Thoracic aorta (tissue), 2 donors: ENCODE measurements at regions not wholly inside any gene's neighbourhood (a gene's known extent, or its start where the extent isn't known, plus 50 kb on each side); places are given as distances from the start of the nearest gene placed in this dataset.

Experiments
- ATAC-seq: fragments of 150-250 bp; one replicate; pipeline ENCODE4 v1.8.0; 2017; ENCODE audit warnings: low read depth; ENCODE audit not compliant: insufficient number of reproducible peaks, low FRiP score
- DNase-seq: peaks from one replicate; pipeline ENCODE4 v3.0.0-alpha.2; 2020; ENCODE audit warnings: low spot score
- H3K27ac ChIP-seq, 2 donors: fragments of 200-600 bp; sonication (generic); 1 replicate in 1 of 2; 2 replicates in 1 of 2; pipeline ENCODE4 v1.5.1; 2016; ENCODE audit warnings: mild to moderate bottlenecking in 2 of 2, moderate library complexity in 2 of 2
- H3K27me3 ChIP-seq: fragments of 200-600 bp; sonication (generic); replicated peaks from 2 replicates; pipeline ENCODE4 v1.6.0; 2016; ENCODE audit warnings: mild to moderate bottlenecking; ENCODE audit not compliant: insufficient read depth
- H3K36me3 ChIP-seq: fragments of 200-600 bp; sonication (generic); one replicate; pipeline ENCODE4 v1.5.1; 2016
- H3K4me1 ChIP-seq, 2 donors: fragments of 200-600 bp; sonication (generic); 1 replicate in 1 of 2; 2 replicates in 1 of 2; pipeline versions ENCODE4 v1.5.1 to v1.6.0; 2016; ENCODE audit warnings: low read depth in 2 of 2, mild to moderate bottlenecking in 1 of 2; ENCODE audit not compliant: control insufficient read depth in 1 of 2
- H3K4me3 ChIP-seq: fragments of 200-600 bp; sonication (generic); 2 replicates; pipeline ENCODE4 v1.5.1; 2016; ENCODE audit warnings: mild to moderate bottlenecking
- H3K9me3 ChIP-seq: fragments of 200-600 bp; sonication (generic); 2 replicates; pipeline ENCODE4 v1.5.1; 2016
- CTCF ChIP-seq: fragments of 200-600 bp; sonication (generic); IDR thresholded peaks from one replicate; pipeline ENCODE4 v1.5.1; 2019; ENCODE audit warnings: antibody characterized with exemption

DNA sequence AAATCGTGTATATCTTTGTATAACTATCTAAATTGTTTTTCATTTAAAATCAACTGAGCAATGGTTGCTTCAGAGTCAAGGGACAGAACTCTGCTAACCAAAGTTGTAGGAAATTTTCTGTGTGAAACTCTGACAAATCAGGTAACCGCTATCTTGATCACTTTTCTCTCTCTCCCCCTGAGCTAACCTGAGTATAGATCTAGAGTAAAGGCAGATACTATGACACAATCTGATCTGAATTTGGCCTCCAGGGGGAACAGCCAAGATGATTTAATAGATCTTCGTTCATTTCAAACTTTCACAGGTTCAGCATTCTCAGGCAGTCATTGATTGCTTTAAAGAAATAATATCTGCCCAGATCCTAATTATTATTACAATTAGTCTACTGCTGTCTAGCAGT, 472.8 kb downstream of the NUF2 start:
- TF ChIP-seq CTCF, result no peak
- no peaks in the 10 kb centered on the region for H3K27me3 ChIP-seq
- no peak overlapping the region for H3K27ac ChIP-seq
- no peak overlapping the region for H3K4me3 ChIP-seq
- no peak for ATAC-seq
- no peak for DNase-seq
- H3K4me1 ChIP-seq, result no peaks in the 10 kb centered on the region
- H3K9me3 ChIP-seq, result no peaks in the 10 kb centered on the region
- H3K36me3 ChIP-seq, result no peaks in the 10 kb centered on the region

DNA sequence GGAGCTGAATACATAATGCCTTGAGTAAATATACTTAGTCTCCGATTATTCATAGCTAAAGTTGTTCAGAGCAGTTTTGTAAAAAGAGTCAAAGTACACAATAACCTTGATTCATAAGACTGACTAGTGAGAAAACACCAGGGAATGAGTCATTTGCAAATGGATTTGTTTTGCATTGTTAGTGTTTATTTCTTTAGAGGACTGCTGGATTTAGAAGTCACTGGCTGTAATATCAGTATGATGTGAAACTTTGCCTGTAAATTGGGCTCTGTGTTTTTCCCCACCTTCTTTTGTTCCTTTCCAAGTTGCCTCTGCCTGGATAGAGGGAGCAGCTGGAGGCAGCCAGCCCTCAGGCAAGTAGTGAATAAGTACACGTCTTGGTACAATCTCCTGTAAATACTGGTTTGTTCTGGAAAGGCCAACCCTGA, 474.7 kb downstream of the NUF2 start:
- DNase-seq, result no peak
- no peak overlapping the region for H3K27ac ChIP-seq
- no peaks in the 10 kb centered on the region for H3K9me3 ChIP-seq
- no peak for ATAC-seq
- no peak for TF ChIP-seq CTCF
- H3K4me1 ChIP-seq, result no peaks in the 10 kb centered on the region
- H3K27me3 ChIP-seq, result no peaks in the 10 kb centered on the region
- no peaks in the 10 kb centered on the region for H3K36me3 ChIP-seq
- no peak overlapping the region for H3K4me3 ChIP-seq

DNA sequence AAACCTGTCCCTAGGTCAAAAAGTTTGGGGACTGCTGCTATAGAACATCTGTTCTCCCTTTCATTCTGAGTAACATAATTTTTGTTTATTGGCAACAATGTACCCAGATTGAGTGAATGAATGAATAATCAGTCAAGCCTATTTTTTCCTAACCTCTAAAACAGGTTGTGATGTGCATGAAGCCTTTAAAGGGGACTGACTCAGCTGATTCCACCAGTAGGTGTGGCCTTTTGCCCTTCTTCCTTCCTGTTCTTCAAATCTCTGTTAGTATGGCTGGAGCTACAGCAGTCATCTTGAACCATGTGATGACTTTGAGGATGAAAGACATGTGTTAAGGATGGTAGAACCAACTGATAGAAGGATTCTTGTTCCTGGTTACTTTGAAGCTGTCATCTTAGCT, 476.1 kb downstream of the NUF2 start:
- DNase-seq (no peak), ATAC-seq (no peak)
- Histone ChIP-seq H3K27me3 (no peaks in the 10 kb centered on the region), H3K36me3 (no peaks in the 10 kb centered on the region), H3K27ac (no peak overlapping the region), H3K4me3 (no peak overlapping the region), H3K9me3 (no peaks in the 10 kb centered on the region), H3K4me1 (no peaks in the 10 kb centered on the region)
- TF ChIP-seq CTCF, result no peak

DNA sequence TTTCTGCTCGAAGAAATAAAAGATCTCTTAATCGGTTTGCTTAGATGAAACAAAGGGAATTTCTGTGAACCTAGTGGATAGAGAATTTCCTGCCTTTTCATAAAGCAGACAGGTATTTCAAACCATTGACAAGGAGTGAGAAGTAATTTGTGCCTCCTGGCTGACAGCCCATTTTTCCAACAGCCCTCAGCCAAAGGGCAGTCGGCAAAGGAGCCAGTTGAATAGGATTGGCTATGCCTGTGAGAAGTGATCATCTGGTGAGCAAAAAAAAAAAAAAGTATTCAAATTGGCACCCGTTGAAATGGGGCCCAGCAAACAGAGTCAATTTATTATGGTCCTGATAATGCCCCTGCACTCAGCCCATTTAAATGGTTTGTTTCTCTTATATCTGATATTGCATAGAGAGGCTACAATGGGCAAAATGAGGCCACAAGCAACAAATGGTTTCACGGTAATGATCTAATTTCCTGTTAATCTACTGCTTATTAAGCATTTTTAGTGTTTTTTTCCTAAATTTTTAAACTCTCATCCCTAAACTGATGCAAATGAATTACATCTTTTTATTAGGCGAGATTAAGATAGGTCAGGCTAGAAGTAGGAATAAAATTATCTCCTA, 477.5 kb downstream of the NUF2 start:
- Histone ChIP-seq H3K4me1 (no peaks in the 10 kb centered on the region), H3K27me3 (no peaks in the 10 kb centered on the region), H3K9me3 (no peaks in the 10 kb centered on the region), H3K27ac (no peak overlapping the region), H3K4me3 (no peak overlapping the region), H3K36me3 (no peaks in the 10 kb centered on the region)
- no peak for ATAC-seq
- TF ChIP-seq CTCF, result no peak
- no peak for DNase-seq

GRCh38 chr1:163807331-163808049, 485.7 kb downstream of the NUF2 start:
- no peaks in the 10 kb centered on the region for H3K9me3 ChIP-seq
- no peak for DNase-seq
- no peaks in the 10 kb centered on the region for H3K27me3 ChIP-seq
- no peak overlapping the region for H3K27ac ChIP-seq
- no peaks in the 10 kb centered on the region for H3K4me1 ChIP-seq
- no peaks in the 10 kb centered on the region for H3K36me3 ChIP-seq
- no peak overlapping the region for H3K4me3 ChIP-seq
- TF ChIP-seq CTCF, result no peak
- no peak for ATAC-seq
